ENCODE measurements at regions not wholly inside any gene's neighbourhood (a gene's known extent, or its start where the extent isn't known, plus 50 kb on each side); places are given as distances from the start of the nearest gene placed in this dataset.

- peak; percentile 99 for DNase-seq (ENCODE audit: low read depth)
Observed at GRCh38 chr1:94325377-94326302, 88.3 kb upstream of the ARHGAP29 start.

- no peak for DNase-seq (ENCODE audit: low read depth)
Observed at GRCh38 chr1:94324178-94324544, 86.8 kb upstream of the ARHGAP29 start.

GRCh38 chr1:94323311-94324177 lies 86.2 kb upstream of the ARHGAP29 start:
- no peak for DNase-seq (ENCODE audit: low read depth)

GRCh38 chr1:94322696-94323095 lies 85.3 kb upstream of the ARHGAP29 start:
- no peak for DNase-seq (ENCODE audit: low read depth)

- DNase-seq (ENCODE audit: low read depth), result no peak
Observed at GRCh38 chr1:94321662-94322061, 84.3 kb upstream of the ARHGAP29 start.

GRCh38 chr1:94319319-94320102 lies 82.1 kb upstream of the ARHGAP29 start:
- DNase-seq (ENCODE audit: low read depth), result no peak

- no peak for DNase-seq (ENCODE audit: low read depth)
Observed at GRCh38 chr1:94318505-94319030, 81.2 kb upstream of the ARHGAP29 start.

GRCh38 chr1:94317790-94318188 lies 80.4 kb upstream of the ARHGAP29 start:
- DNase-seq (ENCODE audit: low read depth), result no peak

GRCh38 chr1:94316836-94317789 lies 79.7 kb upstream of the ARHGAP29 start:
- DNase-seq (ENCODE audit: low read depth), result no peak

- no peak for DNase-seq (ENCODE audit: low read depth)
Observed at GRCh38 chr1:94316183-94316582, 78.8 kb upstream of the ARHGAP29 start.

GRCh38 chr1:94315552-94316116 lies 78.2 kb upstream of the ARHGAP29 start:
- no peak for DNase-seq (ENCODE audit: low read depth)

GRCh38 chr1:94314222-94314858 lies 77.0 kb upstream of the ARHGAP29 start:
- no peak for DNase-seq (ENCODE audit: low read depth)

GRCh38 chr1:94310570-94311270 lies 73.3 kb upstream of the ARHGAP29 start:
- no peak for DNase-seq (ENCODE audit: low read depth)

- DNase-seq (ENCODE audit: low read depth), result no peak
Observed at GRCh38 chr1:94309829-94310569, 72.6 kb upstream of the ARHGAP29 start.

- no peak for DNase-seq (ENCODE audit: low read depth)
Observed at GRCh38 chr1:94309216-94309615, 71.8 kb upstream of the ARHGAP29 start.

- no peak for DNase-seq (ENCODE audit: low read depth)
Observed at GRCh38 chr1:94306521-94306920, 69.1 kb upstream of the ARHGAP29 start.

GRCh38 chr1:94305704-94306103 lies 68.3 kb upstream of the ARHGAP29 start:
- DNase-seq (ENCODE audit: low read depth), result no peak

GRCh38 chr1:94304553-94304952 lies 67.2 kb upstream of the ARHGAP29 start:
- DNase-seq (ENCODE audit: low read depth), result no peak

GRCh38 chr1:94303005-94303404 lies 65.6 kb upstream of the ARHGAP29 start:
- no peak for DNase-seq (ENCODE audit: low read depth)
